Cortex of kidney (tissue), 1 donor: ENCODE measurements at regions not wholly inside any gene's neighbourhood (a gene's known extent, or its start where the extent isn't known, plus 50 kb on each side); places are given as distances from the start of the nearest gene placed in this dataset.

Source experiments
- DNase-seq: peaks from one replicate; lab custom pipeline; 2025; lab: John Stamatoyannopoulos, UW

GRCh38 chr14:98230411-98230810 lies 1041.6 kb downstream of the BCL11B start:
- DNase-seq, result no peak

- DNase-seq, result no peak
Observed at GRCh38 chr14:98231210-98231609, 1040.8 kb downstream of the BCL11B start.

- DNase-seq, result no peak
Observed at GRCh38 chr14:98233656-98234055, 1038.3 kb downstream of the BCL11B start.

GRCh38 chr14:98234208-98234607 lies 1037.8 kb downstream of the BCL11B start:
- DNase-seq, result no peak

- no peak for DNase-seq
Observed at GRCh38 chr14:98236314-98236713, 1035.7 kb downstream of the BCL11B start.

GRCh38 chr14:98237939-98238338 lies 1034.1 kb downstream of the BCL11B start:
- DNase-seq, result no peak

GRCh38 chr14:98240376-98240775 lies 1031.6 kb downstream of the BCL11B start:
- DNase-seq, result no peak

- no peak for DNase-seq
Observed at GRCh38 chr14:98242903-98243302, 1029.1 kb downstream of the BCL11B start.

- DNase-seq, result no peak
Observed at GRCh38 chr14:98243332-98243731, 1028.7 kb downstream of the BCL11B start.

GRCh38 chr14:98244162-98244948 lies 1027.6 kb downstream of the BCL11B start:
- no peak for DNase-seq

GRCh38 chr14:98244966-98245569 lies 1026.9 kb downstream of the BCL11B start:
- DNase-seq, result no peak

- DNase-seq, result no peak
Observed at GRCh38 chr14:98249057-98249456, 1022.9 kb downstream of the BCL11B start.

- DNase-seq, result no peak
Observed at GRCh38 chr14:98249476-98249875, 1022.5 kb downstream of the BCL11B start.

- DNase-seq, result no peak
Observed at GRCh38 chr14:98252820-98253219, 1019.2 kb downstream of the BCL11B start.

- no peak for DNase-seq
Observed at GRCh38 chr14:98259881-98260280, 1012.1 kb downstream of the BCL11B start.

GRCh38 chr14:98262566-98262965 lies 1009.4 kb downstream of the BCL11B start:
- no peak for DNase-seq

- no peak for DNase-seq
Observed at GRCh38 chr14:98269533-98269932, 1002.5 kb downstream of the BCL11B start.

- DNase-seq, result no peak
Observed at GRCh38 chr14:98270201-98270600, 1001.8 kb downstream of the BCL11B start.

GRCh38 chr14:98274596-98274995 lies 997.4 kb downstream of the BCL11B start:
- DNase-seq, result no peak

- DNase-seq, result no peak
Observed at GRCh38 chr14:98278800-98279199, 993.2 kb downstream of the BCL11B start.

- DNase-seq, result no peak
Observed at GRCh38 chr14:98280436-98280835, 991.6 kb downstream of the BCL11B start.

- no peak for DNase-seq
Observed at GRCh38 chr14:98288825-98289224, 983.2 kb downstream of the BCL11B start.

- no peak for DNase-seq
Observed at GRCh38 chr14:98290596-98290995, 981.4 kb downstream of the BCL11B start.

GRCh38 chr14:98292191-98292590 lies 979.8 kb downstream of the BCL11B start:
- no peak for DNase-seq
